Progenitor cell of endocrine pancreas (in vitro differentiated cells): ENCODE measurements at regions not wholly inside any gene's neighbourhood (a gene's known extent, or its start where the extent isn't known, plus 50 kb on each side); places are given as distances from the start of the nearest gene placed in this dataset.
A peak's percentile ranks its signal among the peaks of the same experiment; 100 is the strongest.

Source experiments
- DNase-seq: peaks from one replicate; pipeline ENCODE4 v3.0.0; 2021; ENCODE audit warnings: low spot score; ENCODE audit not compliant: unreplicated experiment
- H3K27ac Mint-ChIP-seq: 2 replicates; pipeline ENCODE4 v1.8.0; 2021; ENCODE audit warnings: mild to moderate bottlenecking, moderate library complexity, mixed read lengths
- H3K27me3 Mint-ChIP-seq: 2 replicates; pipeline ENCODE4 v1.8.0; 2021; ENCODE audit warnings: mixed read lengths
- H3K36me3 Mint-ChIP-seq: 2 replicates; pipeline ENCODE4 v1.8.0; 2022; ENCODE audit warnings: mixed read lengths; ENCODE audit not compliant: insufficient read depth
- H3K4me1 Mint-ChIP-seq: 2 replicates; pipeline ENCODE4 v1.8.0; 2021; ENCODE audit warnings: low read depth, mixed read lengths
- H3K4me3 Mint-ChIP-seq: 2 replicates; pipeline ENCODE4 v1.8.0; 2021; ENCODE audit warnings: low read depth, mild to moderate bottlenecking, moderate library complexity, mixed read lengths
- H3K9me3 Mint-ChIP-seq: 2 replicates; pipeline ENCODE4 v1.8.0; 2021; ENCODE audit warnings: low read depth, mixed read lengths
- CTCF ChIP-seq: fragments of 200-600 bp; sonication (generic); IDR thresholded peaks from one replicate; pipeline ENCODE4 v1.5.0; 2021; ENCODE audit warnings: antibody characterized with exemption, mild to moderate bottlenecking; ENCODE audit not compliant: unreplicated experiment

- no peak for TF ChIP-seq CTCF
- H3K36me3 Mint-ChIP-seq: no peaks in the 10 kb centered on the region
- H3K4me1 Mint-ChIP-seq: peaks cover 3% of the 10 kb centered on the region
- DNase-seq: no peak
- H3K27me3 Mint-ChIP-seq: no peaks in the 10 kb centered on the region
- H3K27ac Mint-ChIP-seq: no peak overlapping the region
- H3K4me3 Mint-ChIP-seq: no peak overlapping the region
- peaks cover 5% of the 10 kb centered on the region for H3K9me3 Mint-ChIP-seq
Observed at GRCh38 chr18:30903566-30903965, 139.0 kb downstream of the DSC3 start.

- TF ChIP-seq CTCF: peak; percentile 54
- Mint-ChIP-seq H3K9me3 (no peaks in the 10 kb centered on the region), H3K4me3 (no peak overlapping the region), H3K27me3 (no peaks in the 10 kb centered on the region), H3K4me1 (peaks cover 6% of the 10 kb centered on the region), H3K27ac (no peak overlapping the region), H3K36me3 (no peaks in the 10 kb centered on the region)
- no peak for DNase-seq
Observed at GRCh38 chr18:30889519-30890301, 152.8 kb downstream of the DSC3 start.

- Mint-ChIP-seq H3K27me3 (no peaks in the 10 kb centered on the region), H3K36me3 (no peaks in the 10 kb centered on the region), H3K4me1 (peaks cover 6% of the 10 kb centered on the region), H3K27ac (no peak overlapping the region), H3K9me3 (no peaks in the 10 kb centered on the region), H3K4me3 (no peak overlapping the region)
- DNase-seq: no peak
- TF ChIP-seq CTCF: no peak
Observed at GRCh38 chr18:30888344-30888743, 154.2 kb downstream of the DSC3 start.

GRCh38 chr18:30886998-30887397 lies 155.5 kb downstream of the DSC3 start:
- Mint-ChIP-seq H3K36me3 (no peaks in the 10 kb centered on the region), H3K9me3 (no peaks in the 10 kb centered on the region), H3K27ac (no peak overlapping the region)

GRCh38 chr18:30870466-30870865 lies 172.1 kb downstream of the DSC3 start:
- Mint-ChIP-seq H3K9me3 (peaks cover 4% of the 10 kb centered on the region), H3K4me3 (no peak overlapping the region), H3K4me1 (no peaks in the 10 kb centered on the region), H3K36me3 (no peaks in the 10 kb centered on the region), H3K27me3 (no peaks in the 10 kb centered on the region), H3K27ac (no peak overlapping the region)
- no peak for TF ChIP-seq CTCF
- no peak for DNase-seq

More at GRCh38 chr18:30886998-30887397, 155.5 kb downstream of the DSC3 start:
- TF ChIP-seq CTCF: no peak
- DNase-seq: no peak
- Mint-ChIP-seq H3K27me3 (no peaks in the 10 kb centered on the region), H3K4me3 (no peak overlapping the region), H3K4me1 (no peaks in the 10 kb centered on the region)
